ENCODE measurements at regions not wholly inside any gene's neighbourhood (a gene's known extent, or its start where the extent isn't known, plus 50 kb on each side); places are given as distances from the start of the nearest gene placed in this dataset.
A peak's percentile ranks its signal among the peaks of the same experiment; 100 is the strongest.
"Not testable (repeated sequence)": the region's sequence is repeated elsewhere in the genome, so short reads cannot be mapped to it uniquely, and the experiment has no call there.

DNA sequence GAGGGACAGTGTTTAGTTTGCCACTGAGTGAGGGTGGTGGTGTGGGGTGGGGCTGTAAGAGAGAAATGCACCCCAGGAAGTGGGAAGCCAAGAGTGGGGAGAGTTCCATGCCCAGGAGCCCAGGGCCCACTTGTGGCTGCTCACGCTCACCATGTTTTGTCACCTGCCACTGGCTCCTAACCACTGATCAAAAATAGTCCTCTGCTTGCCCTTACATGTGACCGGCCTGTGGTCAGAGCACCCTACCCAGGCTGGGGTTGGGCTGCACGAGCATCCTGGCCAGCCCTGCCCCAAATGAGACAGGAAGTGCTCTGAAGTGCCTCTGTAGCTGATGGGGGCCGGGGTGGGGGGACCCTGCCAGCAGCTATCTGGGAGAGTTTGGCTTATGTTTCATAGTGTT lies 216.3 kb downstream of the RPLP1 start:
- no peak for DNase-seq

DNA sequence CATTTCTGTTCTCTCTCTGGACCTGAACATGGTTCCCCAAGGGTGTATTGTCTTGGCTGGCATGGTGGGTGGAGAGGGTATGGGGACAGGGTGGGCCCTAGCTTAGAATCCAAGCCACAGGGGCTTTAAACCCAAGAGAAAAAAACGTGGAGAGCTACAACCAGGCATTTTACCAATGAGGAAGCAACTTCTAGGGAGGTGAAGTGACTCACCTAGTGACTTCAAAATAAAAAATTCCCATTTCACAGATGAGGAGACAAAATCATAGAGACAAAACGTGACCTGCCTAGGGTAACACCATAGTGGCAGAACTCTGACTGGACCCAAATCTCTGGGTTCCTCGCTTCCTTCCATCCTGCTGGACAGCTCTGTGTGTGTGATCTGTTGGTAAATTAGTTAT lies 216.8 kb downstream of the RPLP1 start:
- no peak for DNase-seq

DNA sequence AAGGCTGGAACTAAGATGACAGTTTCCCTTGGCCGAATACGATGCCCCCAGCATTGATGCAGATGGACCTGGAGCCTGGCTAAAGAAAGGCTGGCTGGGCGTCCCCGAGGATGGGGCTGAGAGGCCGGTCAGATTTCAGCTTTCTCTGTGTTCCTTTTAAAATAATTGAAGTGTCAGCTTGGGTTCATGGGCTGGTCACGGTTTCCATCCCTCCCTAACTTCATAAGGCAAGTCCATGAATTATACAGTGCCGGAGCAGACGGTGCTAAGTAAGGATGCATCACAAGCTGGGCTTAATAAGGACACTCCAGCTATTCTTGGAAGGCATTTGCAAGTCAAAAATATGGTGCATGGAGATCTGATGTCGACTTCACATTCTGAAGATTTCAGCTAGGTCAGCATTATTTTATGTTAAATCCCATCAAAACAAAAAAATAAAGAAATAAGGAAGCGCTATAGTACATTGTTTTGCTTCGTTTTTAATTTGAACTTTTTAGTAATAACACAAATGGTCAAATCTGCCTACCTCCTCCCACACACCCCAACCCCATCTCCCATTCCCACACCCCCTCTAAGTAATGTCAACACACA lies 220.8 kb downstream of the RPLP1 start:
- DNase-seq = no peak

DNA sequence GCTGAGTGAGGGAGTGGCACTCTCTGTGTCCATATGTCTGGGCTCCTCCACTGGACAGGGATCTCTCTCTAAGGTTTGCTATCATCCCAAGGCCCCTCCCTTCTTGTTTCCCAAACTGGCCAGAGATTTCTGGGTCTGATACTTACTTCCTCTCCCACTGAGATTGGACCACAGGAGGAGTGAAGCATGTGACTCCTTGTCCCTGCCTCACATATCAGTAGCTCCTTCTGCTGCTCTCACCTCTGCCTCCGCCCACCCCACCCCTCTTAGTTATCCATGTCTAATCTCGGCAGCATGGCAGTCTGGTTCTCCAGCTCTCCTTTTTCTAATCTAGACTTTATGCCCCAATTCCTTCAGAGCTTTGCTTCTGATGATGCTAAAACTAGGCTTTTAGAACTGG lies 223.1 kb downstream of the RPLP1 start:
- no peak for DNase-seq

DNA sequence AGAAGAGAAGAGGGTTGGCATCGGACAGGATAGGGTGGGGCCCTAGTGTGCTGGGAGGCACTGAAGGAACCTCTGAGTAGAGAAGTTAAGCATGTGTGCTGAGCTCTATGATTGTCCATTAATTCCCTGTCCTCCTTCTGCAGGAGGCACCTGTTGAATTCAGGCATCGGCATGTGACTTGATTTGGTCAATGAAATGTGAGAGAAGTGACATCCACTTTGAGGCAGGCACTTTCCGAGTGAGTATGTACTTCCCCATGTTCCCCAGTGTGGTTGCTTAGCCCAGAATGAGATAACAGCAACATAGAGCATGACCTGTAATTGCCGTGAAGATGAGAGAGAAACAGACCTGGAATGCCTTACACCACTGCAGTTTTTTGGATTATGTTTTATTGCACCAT lies 224.8 kb downstream of the RPLP1 start:
- DNase-seq = no peak

DNA sequence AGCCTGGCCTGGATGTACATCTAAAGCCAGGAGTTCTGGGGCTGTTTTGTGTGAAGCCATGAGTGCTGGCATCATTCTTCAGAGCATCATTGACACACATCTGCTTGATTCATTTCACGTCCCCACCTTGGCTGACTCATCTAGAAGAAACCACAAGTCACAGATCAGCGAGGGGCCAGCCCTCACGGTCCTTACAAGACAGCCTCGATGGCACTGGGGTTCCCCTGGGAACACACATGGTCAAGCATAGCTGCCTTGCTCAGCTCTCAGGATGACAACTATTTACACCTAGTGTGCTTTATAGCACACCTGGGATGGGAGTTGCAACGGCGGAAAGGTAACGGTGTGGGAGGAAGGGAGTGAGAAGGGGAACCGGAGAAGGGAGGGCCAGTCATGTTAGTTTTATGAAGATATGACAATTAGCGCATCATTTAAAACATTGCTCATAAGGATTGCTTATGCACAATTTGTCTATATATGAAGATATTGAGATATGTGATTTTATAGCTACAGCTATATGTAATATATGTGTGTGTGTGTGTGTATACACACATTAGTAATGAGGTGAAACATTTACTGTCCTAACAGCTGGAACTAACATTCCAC lies 227.1 kb downstream of the RPLP1 start:
- no peak for DNase-seq

DNA sequence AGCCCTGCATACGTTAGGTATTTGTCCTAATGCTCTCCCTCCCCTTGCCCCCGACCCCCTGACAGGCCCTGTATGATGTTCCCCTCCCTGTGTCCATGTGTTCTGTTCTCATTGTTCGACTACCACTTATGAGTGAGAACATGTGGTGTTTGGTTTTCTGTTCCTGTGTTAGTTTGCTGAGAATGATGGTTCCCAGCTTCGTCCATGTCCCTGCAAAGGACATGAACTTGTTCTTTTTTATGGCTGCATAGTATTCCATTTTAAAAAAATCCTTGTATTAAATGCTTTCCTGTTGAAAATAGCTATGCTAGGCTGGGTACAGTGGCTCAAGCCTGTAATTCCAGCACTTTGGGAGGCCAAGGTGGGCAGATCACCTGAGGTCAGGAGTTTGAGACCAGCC lies 232.2 kb downstream of the RPLP1 start:
- not testable (repeated sequence) for DNase-seq

DNA sequence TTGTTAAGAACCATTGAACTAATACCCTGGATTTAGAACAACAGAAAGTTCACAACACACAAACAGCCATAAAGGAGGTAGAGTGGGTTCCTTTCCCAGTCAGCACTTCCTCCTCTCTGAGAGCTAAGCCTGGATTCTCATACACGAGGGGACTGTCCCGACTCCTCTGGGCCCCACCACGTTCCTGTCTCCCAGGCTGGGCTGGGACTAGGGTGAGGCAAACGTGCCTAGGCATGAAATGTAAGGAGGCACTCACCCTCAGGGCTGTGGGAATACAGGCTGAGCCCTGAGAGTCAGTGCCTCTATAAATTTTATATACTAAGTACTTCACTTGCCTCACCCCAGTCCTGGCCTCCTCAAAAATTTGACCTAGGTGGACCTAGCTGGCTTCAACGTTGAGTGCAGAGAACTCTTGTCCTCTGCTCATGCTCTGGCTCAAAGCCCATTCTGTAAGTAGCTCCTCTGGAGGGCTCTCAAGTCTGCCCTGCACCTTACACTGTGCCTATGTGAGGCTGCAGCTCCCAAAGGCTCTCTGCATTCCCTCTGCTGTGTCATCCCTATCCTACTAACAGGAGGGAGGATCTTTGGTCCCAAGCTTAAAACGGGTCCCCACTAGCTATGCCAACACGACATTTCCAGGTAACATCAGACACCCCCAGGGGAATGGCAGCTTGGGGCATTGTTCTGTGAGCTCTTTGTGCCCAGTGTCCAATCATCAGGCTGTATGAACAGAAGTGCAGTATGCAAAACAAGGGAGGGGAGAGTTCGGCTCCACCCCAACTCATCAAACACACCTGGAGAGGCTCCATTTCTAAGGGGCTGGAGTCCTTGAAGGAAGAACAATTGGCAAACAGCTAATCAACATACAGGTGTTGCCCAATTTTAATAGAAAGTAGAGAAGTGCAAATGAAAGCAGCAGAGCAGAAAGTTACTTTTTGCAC lies 233.2 kb downstream of the RPLP1 start:
- DNase-seq = no peak

DNA sequence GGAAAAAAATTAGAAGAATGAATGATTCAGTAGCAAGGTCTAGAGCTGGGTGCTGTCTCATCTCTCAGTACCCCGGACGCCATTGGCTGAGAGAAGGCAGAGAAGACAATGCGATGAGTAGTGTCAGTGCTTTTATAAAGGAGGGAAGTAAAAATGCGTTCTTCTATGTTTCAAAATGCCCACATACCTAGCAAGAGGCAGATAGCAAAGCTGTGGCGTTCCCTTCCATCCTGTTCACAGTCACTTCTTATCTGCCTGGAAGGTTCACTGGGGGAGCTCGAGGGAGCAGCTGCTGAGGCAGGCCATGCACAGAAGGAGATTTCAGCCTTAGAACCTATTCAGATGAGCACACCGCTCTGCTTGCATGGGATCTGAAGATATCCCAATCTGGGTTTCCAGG lies 234.0 kb downstream of the RPLP1 start:
- no peak for DNase-seq

DNA sequence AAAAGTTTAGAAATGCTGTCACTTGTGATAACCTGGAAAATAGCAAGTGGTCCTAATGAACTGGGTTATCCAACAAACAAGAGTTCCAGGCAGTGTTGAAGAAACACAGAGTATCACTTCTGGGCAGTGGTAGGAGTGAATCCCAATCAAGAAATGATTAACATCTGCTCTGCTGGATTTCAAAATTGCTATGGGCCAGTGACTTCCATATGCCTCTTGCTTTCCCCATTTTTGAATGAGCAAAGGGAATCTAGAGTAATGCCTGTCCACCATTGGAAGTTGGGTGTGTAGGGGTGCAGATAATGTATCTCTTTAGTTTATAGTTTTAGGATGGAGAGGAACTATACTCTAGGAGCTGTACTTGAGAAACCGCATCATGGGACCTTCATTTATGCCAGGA lies 236.5 kb downstream of the RPLP1 start:
- DNase-seq = no peak

DNA sequence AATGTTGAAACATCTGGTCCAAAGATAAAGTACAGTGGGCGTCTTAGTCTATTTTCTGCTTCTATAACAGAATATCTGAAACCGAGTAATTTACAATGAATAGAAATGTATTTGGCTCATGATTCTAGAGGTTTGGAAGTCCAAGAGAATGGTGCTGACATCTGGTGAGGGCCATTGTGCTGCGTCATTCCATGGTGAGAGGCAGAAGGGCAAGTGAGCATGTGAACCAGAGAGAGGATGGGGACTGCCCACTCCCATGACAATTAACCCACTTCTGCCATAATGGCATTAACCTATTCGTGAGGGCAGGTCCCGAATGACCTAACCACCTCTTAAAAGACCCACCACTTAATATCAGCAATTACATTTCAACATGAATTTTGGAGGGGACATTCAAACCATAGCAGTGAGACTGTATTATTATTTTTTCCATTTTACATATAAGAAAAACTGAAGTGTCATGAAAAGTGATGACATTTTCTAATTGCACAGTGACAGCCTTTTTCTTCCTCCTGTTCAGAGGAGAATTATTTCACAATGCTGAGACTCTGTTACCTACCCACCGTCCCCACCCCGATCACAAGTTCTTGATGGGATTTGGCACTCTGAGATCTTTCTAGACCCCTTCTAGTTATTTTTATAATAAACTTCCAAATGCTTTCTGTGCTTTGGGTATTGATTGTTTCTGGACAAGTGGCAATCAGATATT lies 238.8 kb downstream of the RPLP1 start:
- no peak for DNase-seq

DNA sequence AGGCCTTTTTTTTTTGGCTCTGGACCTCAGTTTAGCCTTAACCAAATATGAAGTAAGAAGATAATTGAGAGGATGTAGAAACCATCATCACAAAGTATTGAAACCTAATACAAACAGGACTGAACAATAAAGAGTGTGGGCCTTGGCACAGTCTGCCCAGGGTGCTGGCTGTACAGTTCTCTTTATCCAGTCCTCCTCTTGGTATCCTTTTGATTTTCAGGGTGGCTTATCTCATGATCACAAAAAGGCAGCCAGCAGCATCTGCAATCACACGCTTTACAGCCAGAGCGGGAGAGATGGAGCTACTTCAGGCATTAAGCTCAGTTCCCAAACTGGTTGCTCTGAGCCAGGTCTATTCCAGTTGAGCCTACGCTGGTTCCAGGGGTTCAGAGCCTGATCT lies 239.7 kb downstream of the RPLP1 start:
- DNase-seq = no peak

DNA sequence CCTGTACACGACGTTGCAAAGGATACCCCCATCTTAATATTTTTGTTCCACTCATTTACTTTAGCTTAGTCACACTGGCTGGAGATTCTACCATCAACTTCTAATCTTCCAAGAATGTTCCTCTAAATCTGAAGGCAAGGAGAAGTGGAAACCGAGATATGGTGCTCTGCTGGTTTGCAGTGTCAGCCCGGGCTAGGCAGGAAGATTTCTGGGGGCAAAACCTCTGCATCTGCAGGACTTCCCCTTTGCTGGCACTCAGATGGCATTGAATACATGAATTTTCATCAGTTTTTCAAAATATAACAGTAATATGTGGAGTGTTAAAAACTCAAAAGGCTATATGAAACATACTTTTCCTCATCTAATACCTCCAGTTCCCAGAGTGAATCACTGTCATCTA lies 240.4 kb downstream of the RPLP1 start:
- DNase-seq = no peak

DNA sequence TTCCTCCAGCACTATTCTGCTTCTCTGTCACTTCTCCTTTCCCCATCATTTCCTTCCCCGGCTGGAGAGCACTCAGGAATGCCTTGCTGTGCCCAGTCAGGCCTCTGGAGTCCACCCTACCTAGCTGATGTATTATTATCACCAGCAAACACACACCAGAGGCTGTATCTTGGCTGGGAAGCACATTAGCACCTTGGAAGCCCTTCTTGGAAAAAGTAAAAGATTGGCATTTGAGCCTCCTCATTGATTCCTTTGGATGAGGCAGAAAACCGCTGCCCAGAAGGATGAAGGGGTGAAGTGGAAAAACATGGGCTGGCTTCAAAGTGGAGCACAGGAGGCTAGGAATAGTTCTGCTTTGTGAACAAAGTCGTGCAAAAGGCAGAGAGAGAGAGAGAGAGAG lies 244.3 kb downstream of the RPLP1 start:
- DNase-seq = no peak

DNA sequence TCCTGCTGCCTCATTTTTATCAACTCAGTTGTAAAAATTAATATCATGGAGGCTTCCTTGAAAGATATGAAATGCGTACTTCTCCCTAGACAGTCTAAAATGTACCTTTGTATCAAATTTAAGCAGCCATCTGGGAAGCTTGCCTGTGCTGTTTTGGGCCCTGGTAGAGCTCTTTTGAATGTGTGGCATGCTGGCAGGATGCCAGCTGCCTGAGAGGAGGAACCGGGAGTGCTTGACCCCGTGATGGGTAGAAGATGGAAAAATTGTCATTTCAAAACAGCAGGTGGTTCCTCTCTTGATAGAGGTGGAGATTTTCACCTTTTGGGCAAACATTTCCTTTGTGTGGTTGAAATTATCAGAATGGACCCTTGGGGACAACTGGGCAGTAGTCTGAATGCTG lies 245.3 kb downstream of the RPLP1 start:
- DNase-seq = peak in 9 of 56 donors; percentile 1 to 37 (median 10)

DNA sequence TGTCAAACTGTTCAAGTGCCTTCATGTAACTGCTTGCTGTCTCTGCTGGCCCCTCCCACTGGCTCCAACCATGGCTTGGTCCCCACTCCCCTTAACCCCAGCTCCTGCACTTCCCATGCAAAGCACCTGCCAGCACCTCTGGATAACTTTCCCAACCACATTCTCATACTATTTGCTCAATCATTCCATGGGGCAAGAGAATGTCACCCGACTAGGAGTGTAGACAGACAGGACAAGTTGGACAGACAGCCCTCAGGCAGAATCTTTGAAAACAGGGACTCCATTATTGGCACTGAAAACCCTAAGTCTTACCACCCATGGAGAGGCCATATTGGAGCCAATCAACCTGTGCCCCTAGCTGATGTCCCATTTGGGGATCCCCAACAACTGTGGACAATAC lies 246.5 kb downstream of the RPLP1 start:
- DNase-seq = no peak

DNA sequence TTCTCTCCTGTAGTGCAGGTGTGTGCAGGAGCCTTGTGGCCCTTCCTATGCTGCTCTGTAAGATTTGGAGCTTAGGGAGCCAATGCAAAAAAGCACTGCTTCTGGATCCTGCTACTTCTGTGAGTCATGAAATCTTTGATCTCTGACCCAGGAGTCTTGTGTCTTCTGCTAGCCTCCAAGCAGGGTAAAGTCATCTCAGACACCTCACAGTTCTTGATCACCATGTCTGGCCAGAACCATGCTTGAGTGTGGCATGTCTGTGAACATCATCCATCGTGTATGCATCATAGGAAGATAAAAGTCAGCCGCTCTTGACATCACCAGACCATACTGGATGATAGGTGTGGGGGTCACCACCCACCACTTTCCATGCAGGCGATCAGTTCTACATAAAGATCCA lies 247.8 kb downstream of the RPLP1 start:
- DNase-seq = no peak

DNA sequence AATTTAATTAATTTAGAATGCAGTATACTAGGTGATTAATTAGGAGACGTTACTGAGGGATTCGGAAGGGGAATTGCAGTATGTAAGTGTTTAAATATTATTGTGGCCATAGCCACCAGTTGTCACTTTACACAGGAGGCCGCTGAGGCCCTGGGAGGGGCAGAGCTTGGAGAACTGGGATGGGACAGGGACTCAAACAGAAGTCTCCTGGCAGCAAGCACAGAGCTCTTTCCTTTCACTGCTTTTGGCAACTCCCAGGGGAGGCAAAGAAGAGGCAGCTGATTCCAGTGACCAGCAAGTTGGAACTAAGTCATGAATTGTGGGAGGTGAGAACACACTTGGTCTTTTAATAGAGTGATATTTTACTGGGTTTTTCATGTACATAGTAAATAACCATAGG lies 248.6 kb downstream of the RPLP1 start:
- DNase-seq = peak in 1 of 56 donors; percentile 7

DNA sequence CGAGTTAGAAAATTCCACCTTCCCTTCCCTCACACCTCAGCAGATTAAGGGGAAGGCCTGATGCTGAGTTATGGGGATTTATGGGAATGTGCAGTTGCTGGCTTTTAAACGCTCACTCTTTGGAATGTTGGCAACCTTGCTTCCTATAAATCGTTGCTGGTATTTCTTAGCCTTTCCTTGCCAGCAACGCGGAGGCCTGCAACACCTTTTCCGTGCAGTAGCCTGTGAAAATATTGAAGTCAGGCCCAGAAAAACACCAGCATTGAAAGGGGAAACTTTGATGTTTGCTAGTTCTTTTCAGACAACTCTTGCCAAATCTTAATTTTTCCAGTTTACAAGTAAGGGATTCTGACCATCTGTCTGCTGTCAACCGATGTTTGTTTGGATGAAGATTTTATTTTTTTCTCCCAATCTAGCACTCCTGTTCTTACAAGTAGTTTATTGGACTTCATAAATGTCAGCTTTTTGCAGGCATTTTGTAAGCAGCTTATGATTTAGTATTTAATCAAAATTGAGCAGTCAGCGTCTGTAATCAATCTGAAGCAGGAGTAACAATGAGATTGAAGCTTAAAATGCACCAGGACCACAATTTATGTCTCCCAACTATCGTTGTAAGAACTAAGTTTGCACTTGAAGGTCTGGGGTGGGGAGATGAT lies 251.0 kb downstream of the RPLP1 start:
- no peak for DNase-seq

DNA sequence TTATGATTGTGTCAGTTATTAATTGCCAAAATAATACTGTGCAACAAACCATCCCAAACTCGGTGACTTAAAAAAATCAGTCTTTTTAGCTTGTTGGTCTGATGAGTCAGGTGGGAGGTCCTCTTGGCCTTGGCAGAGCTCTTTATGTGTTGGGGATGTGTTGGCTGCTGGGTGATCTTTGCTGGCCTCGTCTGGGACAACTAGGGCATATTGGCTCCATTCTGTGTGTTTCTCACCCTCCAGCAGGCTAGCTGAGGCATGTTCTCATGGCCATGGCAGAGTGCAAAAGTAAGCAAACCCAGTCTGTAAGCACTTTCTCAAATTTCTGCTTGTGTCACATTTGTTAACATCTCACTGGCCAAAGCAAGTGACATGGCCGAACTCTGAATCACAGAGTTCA lies 251.6 kb downstream of the RPLP1 start:
- DNase-seq = no peak

DNA sequence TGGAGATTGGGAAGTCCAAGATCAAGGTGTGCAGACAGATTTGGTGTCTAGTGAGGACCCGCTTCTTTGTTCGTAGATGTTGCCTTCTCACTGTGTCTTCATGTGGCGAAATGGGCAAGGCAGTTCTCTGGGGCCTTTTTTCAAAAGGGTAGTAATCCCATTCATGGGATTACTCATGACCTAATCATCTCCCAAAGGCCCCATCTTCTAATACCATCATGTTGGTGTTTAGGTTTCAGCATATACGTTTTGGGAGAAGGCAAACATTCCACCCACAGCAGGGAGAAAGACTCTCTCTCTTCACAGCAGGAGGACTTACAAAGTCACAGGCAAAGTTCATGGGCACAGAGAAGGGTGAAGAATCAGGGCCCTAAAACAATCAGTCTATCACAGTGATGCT lies 252.1 kb downstream of the RPLP1 start:
- DNase-seq = no peak

All from nucleus accumbens (tissue), 56 donors.